Ascending aorta (tissue), 2 donors: ENCODE measurements at regions not wholly inside any gene's neighbourhood (a gene's known extent, or its start where the extent isn't known, plus 50 kb on each side); places are given as distances from the start of the nearest gene placed in this dataset.

Experiments
- DNase-seq, 2 donors: peaks; one replicate each; pipeline ENCODE4 v3.0.0-alpha.2; 2019; ENCODE audit warnings: low spot score in 2 of 2
- H3K27ac ChIP-seq, 2 donors: fragments of 200-600 bp; sonication (generic); one replicate each; pipeline ENCODE4 v1.5.1; 2016 to 2017; ENCODE audit warnings: mild to moderate bottlenecking in 1 of 2
- H3K27me3 ChIP-seq: fragments of 200-600 bp; sonication (generic); one replicate; pipeline ENCODE4 v1.5.1; 2017
- H3K36me3 ChIP-seq, 2 donors: fragments of 200-600 bp; sonication (generic); one replicate each; pipeline ENCODE4 v1.5.1; 2016
- H3K4me1 ChIP-seq, 2 donors: fragments of 200-600 bp; sonication (generic); one replicate each; pipeline ENCODE4 v1.5.1; 2016 to 2017; ENCODE audit warnings: mild to moderate bottlenecking in 1 of 2
- H3K4me3 ChIP-seq, 2 donors: fragments of 200-600 bp; sonication (generic); one replicate each; pipeline ENCODE4 v1.5.1; 2016 to 2017; ENCODE audit warnings: mild to moderate bottlenecking in 1 of 2
- H3K9me3 ChIP-seq, 2 donors: fragments of 200-600 bp; sonication (generic); one replicate each; pipeline ENCODE4 v1.5.1; 2016
- CTCF ChIP-seq, 3 experiments: fragments of 200-600 bp in 2 of 3; fragments of 450-650 bp in 1 of 3; sonication (generic) in 2 of 3; IDR thresholded peaks; one replicate each; pipeline ENCODE4 v1.5.1; 2016 to 2019; ENCODE audit warnings: antibody characterized with exemption in 3 of 3, mild to moderate bottlenecking in 1 of 3, moderate library complexity in 1 of 3
- intact Hi-C: fragments of 100-400 bp; cut with DNase I; formaldehyde crosslinking; loops from one replicate; pipeline ENCODE4 v1.15.1; 2023

GRCh38 chr18:30623401-30624065 is 419.0 kb downstream of the DSC3 start:
- H3K4me1 ChIP-seq = no peaks in the 10 kb centered on the region
- no peak for DNase-seq
- no peaks in the 10 kb centered on the region for H3K36me3 ChIP-seq
- no peak for TF ChIP-seq CTCF (IDR thresholded peaks at IDR 0.05)
- no peaks in the 10 kb centered on the region for H3K27me3 ChIP-seq
- intact Hi-C loops = no loop called here
- no peaks in the 10 kb centered on the region for H3K9me3 ChIP-seq
- no peak overlapping the region for H3K27ac ChIP-seq
- no peak overlapping the region for H3K4me3 ChIP-seq

- no peak for TF ChIP-seq CTCF (IDR thresholded peaks at IDR 0.05)
These were observed 419.9 kb downstream of the DSC3 start for GRCh38 chr18:30622635-30623034.

GRCh38 chr18:30622104-30622503 is 420.4 kb downstream of the DSC3 start:
- Histone ChIP-seq H3K27me3 (no peaks in the 10 kb centered on the region), H3K4me1 (no peaks in the 10 kb centered on the region), H3K4me3 (no peak overlapping the region), H3K27ac (no peak overlapping the region), H3K36me3 (no peaks in the 10 kb centered on the region), H3K9me3 (no peaks in the 10 kb centered on the region)
- no peak for DNase-seq
- intact Hi-C loops = no loop called here
- no peak for TF ChIP-seq CTCF (IDR thresholded peaks at IDR 0.05)

More at GRCh38 chr18:30622635-30623034, 419.9 kb downstream of the DSC3 start:
- H3K4me1 ChIP-seq = no peaks in the 10 kb centered on the region
- intact Hi-C loops = no loop called here
- H3K4me3 ChIP-seq = no peak overlapping the region
- H3K27me3 ChIP-seq = no peaks in the 10 kb centered on the region
- no peaks in the 10 kb centered on the region for H3K9me3 ChIP-seq
- no peak overlapping the region for H3K27ac ChIP-seq
- H3K36me3 ChIP-seq = no peaks in the 10 kb centered on the region
- DNase-seq = no peak

GRCh38 chr18:30618567-30618966 is 424.0 kb downstream of the DSC3 start:
- H3K9me3 ChIP-seq = no peaks in the 10 kb centered on the region
- no peak for TF ChIP-seq CTCF (IDR thresholded peaks at IDR 0.05)
- no peak for DNase-seq
- intact Hi-C loops = no loop called here
- no peak overlapping the region for H3K4me3 ChIP-seq
- H3K36me3 ChIP-seq = no peaks in the 10 kb centered on the region
- no peak overlapping the region for H3K27ac ChIP-seq
- H3K27me3 ChIP-seq = no peaks in the 10 kb centered on the region
- H3K4me1 ChIP-seq = no peaks in the 10 kb centered on the region

GRCh38 chr18:30616414-30616813 is 426.1 kb downstream of the DSC3 start:
- H3K9me3 ChIP-seq = no peaks in the 10 kb centered on the region
- TF ChIP-seq CTCF (IDR thresholded peaks at IDR 0.05) = no peak
- intact Hi-C loops = no loop called here

GRCh38 chr18:30613467-30613801 is 429.1 kb downstream of the DSC3 start:
- no peak for DNase-seq
- intact Hi-C loops = no loop called here
- Histone ChIP-seq H3K4me1 (no peaks in the 10 kb centered on the region), H3K4me3 (no peak overlapping the region), H3K9me3 (no peaks in the 10 kb centered on the region), H3K27me3 (no peaks in the 10 kb centered on the region), H3K27ac (no peak overlapping the region), H3K36me3 (no peaks in the 10 kb centered on the region)
- TF ChIP-seq CTCF (IDR thresholded peaks at IDR 0.05) = no peak

More at GRCh38 chr18:30616414-30616813, 426.1 kb downstream of the DSC3 start:
- Histone ChIP-seq H3K36me3 (no peaks in the 10 kb centered on the region), H3K27me3 (no peaks in the 10 kb centered on the region), H3K4me3 (no peak overlapping the region), H3K4me1 (no peaks in the 10 kb centered on the region), H3K27ac (no peak overlapping the region)
- DNase-seq = no peak
